A673 (cell line): ENCODE measurements at regions not wholly inside any gene's neighbourhood (a gene's known extent, or its start where the extent isn't known, plus 50 kb on each side); places are given as distances from the start of the nearest gene placed in this dataset.

Experiments
- BruUV-seq: library from RNA; stranded (reverse); fragments of 400-500 nt; replicated peaks from 2 replicates; lab custom pipeline; 2021; lab: Mats Ljungman, UMichigan
- CTCF ChIA-PET: fragments of 300-600 bp; sonication (Branson Sonifier 250); formaldehyde crosslinking; loops from one replicate; lab custom pipeline; 2022; ENCODE audit warnings: antibody characterized with exemption; lab: Charles Lee
- POLR2A ChIA-PET: fragments of 300-600 bp; sonication (Branson Sonifier 250); formaldehyde crosslinking; loops from one replicate; lab custom pipeline; 2022; ENCODE audit warnings: antibody characterized with exemption; ENCODE audit not compliant: low non-redundant PET; lab: Charles Lee
- DNase-seq: peaks from one replicate; pipeline ENCODE4 v3.0.0-alpha.2; 2015; ENCODE audit warnings: low spot score
- H3K27ac ChIP-seq: fragments of 200-600 bp; sonication (generic); 2 replicates; pipeline ENCODE4 v1.5.1; 2016; ENCODE audit warnings: mixed run types, low read depth, mild to moderate bottlenecking, mixed read lengths, antibody characterized with exemption, low read length; ENCODE audit not compliant: poor library complexity, severe bottlenecking
- H3K27me3 ChIP-seq: fragments of 200-600 bp; sonication (generic); replicated peaks from 2 replicates; pipeline ENCODE4 v1.6.1; 2017; ENCODE audit warnings: mixed run types, low read depth, mild to moderate bottlenecking, mixed read lengths, antibody characterized with exemption, low read length; ENCODE audit not compliant: insufficient read depth, poor library complexity
- H3K36me3 ChIP-seq: fragments of 200-600 bp; sonication (generic); 2 replicates; pipeline ENCODE4 v1.6.1; 2016; ENCODE audit warnings: mixed run types, mild to moderate bottlenecking, mixed read lengths, antibody characterized with exemption, low read length; ENCODE audit not compliant: insufficient read depth, poor library complexity, severe bottlenecking
- H3K4me1 ChIP-seq: fragments of 200-600 bp; sonication (generic); 2 replicates; pipeline ENCODE4 v1.6.1; 2017; ENCODE audit warnings: mixed run types, mild to moderate bottlenecking, mixed read lengths, antibody characterized with exemption, low read length; ENCODE audit not compliant: insufficient read depth, poor library complexity, severe bottlenecking
- H3K4me3 ChIP-seq: fragments of 200-600 bp; sonication (generic); 2 replicates; pipeline ENCODE4 v1.5.1; 2016; ENCODE audit warnings: low read depth, mixed run types, mild to moderate bottlenecking, mixed read lengths, low read length; ENCODE audit not compliant: poor library complexity, severe bottlenecking
- H3K9me3 ChIP-seq: fragments of 200-600 bp; sonication (generic); 2 replicates; pipeline ENCODE4 v1.6.1; 2016; ENCODE audit warnings: mixed run types, low read depth, mild to moderate bottlenecking, mixed read lengths, antibody characterized with exemption, low read length; ENCODE audit not compliant: poor library complexity, severe bottlenecking
- EZH2 ChIP-seq: fragments of 200-600 bp; sonication (generic); IDR thresholded peaks from 2 replicates; pipeline ENCODE4 v1.6.1; 2017; ENCODE audit warnings: borderline replicate concordance, low read depth, mild to moderate bottlenecking, mixed read lengths, antibody characterized with exemption, low read length; ENCODE audit not compliant: poor library complexity, severe bottlenecking
- intact Hi-C: fragments of 100-400 bp; cut with micrococcal nuclease; formaldehyde crosslinking; loops from one replicate; pipeline ENCODE4 v1.10.0; 2022; ENCODE audit not compliant: unreplicated experiment
- TF ChIP-seq, protein P1 (sequence below): fragments of 300-800, 200-600 bp; sonication (generic); conservative IDR thresholded peaks from 2 replicates; pipeline ENCODE4 v1.5.1; 2017; ENCODE audit warnings: low read depth, mild to moderate bottlenecking, antibody characterized with exemption, low read length, moderate library complexity, mixed read lengths

DNA sequence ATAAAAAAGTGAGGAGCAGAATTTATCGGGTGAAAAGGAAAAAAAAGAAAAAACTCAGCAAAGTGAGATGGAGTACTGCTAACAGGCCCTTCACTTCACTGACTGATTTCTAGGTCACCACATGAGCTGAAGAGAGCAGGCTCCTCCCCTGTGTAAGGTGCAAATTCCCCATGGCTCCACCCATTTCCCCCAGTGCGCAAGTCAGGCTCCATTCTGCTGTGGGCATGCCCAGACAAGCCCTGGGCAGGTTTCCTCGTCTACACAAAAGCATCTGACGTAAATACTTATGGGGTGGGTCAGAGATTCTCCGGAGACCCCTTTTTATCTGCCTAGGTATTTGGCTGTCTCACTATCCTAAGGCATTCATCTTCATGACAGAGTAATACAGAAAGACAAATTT is 157.9 kb downstream of the MAGEB5 start:
- no peak overlapping the region for H3K4me3 ChIP-seq
- H3K36me3 ChIP-seq: no peaks in the 10 kb centered on the region
- no peaks in the 10 kb centered on the region for H3K27me3 ChIP-seq
- ChIA-PET CTCF (no interaction called here), POLR2A (no interaction called here)
- no peak overlapping the region for H3K27ac ChIP-seq
- H3K4me1 ChIP-seq: no peaks in the 10 kb centered on the region
- no peak for DNase-seq
- no TSS peak for BruUV-seq
- TF ChIP-seq, protein P1, sequence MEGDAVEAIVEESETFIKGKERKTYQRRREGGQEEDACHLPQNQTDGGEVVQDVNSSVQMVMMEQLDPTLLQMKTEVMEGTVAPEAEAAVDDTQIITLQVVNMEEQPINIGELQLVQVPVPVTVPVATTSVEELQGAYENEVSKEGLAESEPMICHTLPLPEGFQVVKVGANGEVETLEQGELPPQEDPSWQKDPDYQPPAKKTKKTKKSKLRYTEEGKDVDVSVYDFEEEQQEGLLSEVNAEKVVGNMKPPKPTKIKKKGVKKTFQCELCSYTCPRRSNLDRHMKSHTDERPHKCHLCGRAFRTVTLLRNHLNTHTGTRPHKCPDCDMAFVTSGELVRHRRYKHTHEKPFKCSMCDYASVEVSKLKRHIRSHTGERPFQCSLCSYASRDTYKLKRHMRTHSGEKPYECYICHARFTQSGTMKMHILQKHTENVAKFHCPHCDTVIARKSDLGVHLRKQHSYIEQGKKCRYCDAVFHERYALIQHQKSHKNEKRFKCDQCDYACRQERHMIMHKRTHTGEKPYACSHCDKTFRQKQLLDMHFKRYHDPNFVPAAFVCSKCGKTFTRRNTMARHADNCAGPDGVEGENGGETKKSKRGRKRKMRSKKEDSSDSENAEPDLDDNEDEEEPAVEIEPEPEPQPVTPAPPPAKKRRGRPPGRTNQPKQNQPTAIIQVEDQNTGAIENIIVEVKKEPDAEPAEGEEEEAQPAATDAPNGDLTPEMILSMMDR: no peak
- no peak for TF ChIP-seq EZH2
- peaks cover 3% of the 10 kb centered on the region for H3K9me3 ChIP-seq
- intact Hi-C loops: no loop called here

DNA sequence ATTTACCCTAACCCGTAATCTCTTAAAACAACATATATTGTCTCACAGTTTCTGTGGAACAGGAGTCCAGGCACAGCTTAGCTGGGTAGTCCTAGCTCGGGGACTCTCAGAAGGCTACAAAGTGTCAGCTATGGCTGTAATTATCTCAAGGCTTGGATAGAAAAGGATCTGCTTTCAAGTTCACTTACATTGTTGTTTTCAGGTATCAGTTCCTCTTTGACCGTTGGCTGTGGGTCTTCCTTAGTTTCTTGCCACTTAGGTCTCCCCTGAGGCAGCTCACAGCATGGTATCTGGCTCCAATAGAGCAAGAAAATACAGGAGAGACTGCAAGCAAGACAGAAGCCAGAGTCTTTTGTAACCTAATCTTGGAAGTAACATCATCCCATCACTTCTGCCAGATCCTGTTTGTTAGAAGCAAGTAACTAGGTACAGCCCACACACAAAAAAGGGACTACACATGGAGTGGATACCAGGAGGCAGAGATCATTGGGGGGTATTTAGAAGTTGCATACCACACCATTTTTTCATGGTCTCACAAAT is 137.0 kb downstream of the MAGEB5 start:
- H3K27ac ChIP-seq: no peak overlapping the region
- no peaks in the 10 kb centered on the region for H3K27me3 ChIP-seq
- TF ChIP-seq, protein P1: no peak
- no peak for TF ChIP-seq EZH2
- H3K9me3 ChIP-seq: no peaks in the 10 kb centered on the region
- BruUV-seq: no TSS peak
- intact Hi-C loops: no loop called here
- ChIA-PET POLR2A (no interaction called here), CTCF (no interaction called here)
- H3K4me1 ChIP-seq: no peaks in the 10 kb centered on the region
- DNase-seq: no peak
- H3K4me3 ChIP-seq: no peak overlapping the region
- H3K36me3 ChIP-seq: no peaks in the 10 kb centered on the region

DNA sequence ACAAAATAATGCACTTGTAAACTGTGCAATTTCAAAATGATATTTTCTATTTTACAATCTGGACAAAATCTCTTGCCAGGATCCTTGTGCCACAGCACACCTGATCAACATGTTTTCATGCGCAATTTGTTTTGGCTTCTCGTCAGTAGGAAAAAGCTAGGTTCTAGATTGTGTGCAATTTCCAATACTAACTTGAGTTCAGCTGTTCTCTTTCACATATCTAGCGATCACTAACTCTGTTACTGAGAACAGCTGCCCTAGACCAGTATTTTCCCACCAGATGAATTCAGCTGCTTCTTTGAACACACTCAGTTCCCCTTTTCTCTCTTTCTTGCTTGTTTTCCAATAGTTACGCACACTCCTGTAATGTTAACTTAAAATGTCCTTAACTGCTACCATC is 131.2 kb downstream of the MAGEB5 start:
- H3K36me3 ChIP-seq: no peaks in the 10 kb centered on the region
- ChIA-PET CTCF (no interaction called here), POLR2A (no interaction called here)
- BruUV-seq: no TSS peak
- H3K4me3 ChIP-seq: no peak overlapping the region
- intact Hi-C loops: no loop called here
- H3K9me3 ChIP-seq: peaks cover 7% of the 10 kb centered on the region
- H3K27ac ChIP-seq: no peak overlapping the region
- H3K27me3 ChIP-seq: no peaks in the 10 kb centered on the region
- DNase-seq: no peak
- no peak for TF ChIP-seq EZH2
- TF ChIP-seq, protein P1: no peak
- H3K4me1 ChIP-seq: no peaks in the 10 kb centered on the region
